ENCODE measurements at regions not wholly inside any gene's neighbourhood (a gene's known extent, or its start where the extent isn't known, plus 50 kb on each side); places are given as distances from the start of the nearest gene placed in this dataset.

DNA sequence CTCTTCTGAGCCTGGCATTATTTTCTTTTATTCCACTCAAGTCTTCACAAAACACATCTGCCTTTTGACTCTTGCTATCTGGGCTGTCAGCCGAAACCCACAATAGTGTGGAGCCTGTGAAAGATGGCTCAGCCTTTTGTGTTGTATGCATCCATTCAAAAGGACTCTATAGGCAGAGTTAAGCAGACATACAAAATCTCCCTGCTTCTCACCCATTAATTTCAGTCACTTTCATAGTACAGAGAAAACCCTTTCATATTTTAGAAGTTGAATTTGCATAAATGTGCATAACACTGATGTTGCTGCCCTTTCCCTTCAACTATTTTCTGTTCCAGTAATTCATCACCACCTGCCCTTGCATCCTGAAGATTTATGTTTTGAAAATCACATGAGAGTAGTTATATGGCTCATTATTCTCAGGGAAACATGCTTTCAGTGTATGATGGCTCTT lies 154.6 kb downstream of the EVA1A start:
- ChIA-PET POLR2A (no interaction called here), CTCF (no interaction called here)
- peak overlapping the region; percentile 86; the same call in 1 of the 2 replicates for H3K27ac Mint-ChIP-seq
- H3K4me3 Mint-ChIP-seq: no peak overlapping the region
- H3K27me3 Mint-ChIP-seq (ENCODE audit: low read depth): no peaks in the 10 kb centered on the region; the same call in 1 of the 2 replicates
- ATAC-seq (peak; percentile 59), DNase-seq (ENCODE audit: low spot score) (no peak)
- no peak for TF ChIP-seq CBFB (CRISPR knock-in tag; IDR thresholded peaks at IDR 0.05; ENCODE audit: low read depth)
- no peak for TF ChIP-seq OVOL2 (CRISPR knock-in tag; IDR thresholded peaks at IDR 0.05; ENCODE audit: borderline replicate concordance)
- TF ChIP-seq, protein P1, sequence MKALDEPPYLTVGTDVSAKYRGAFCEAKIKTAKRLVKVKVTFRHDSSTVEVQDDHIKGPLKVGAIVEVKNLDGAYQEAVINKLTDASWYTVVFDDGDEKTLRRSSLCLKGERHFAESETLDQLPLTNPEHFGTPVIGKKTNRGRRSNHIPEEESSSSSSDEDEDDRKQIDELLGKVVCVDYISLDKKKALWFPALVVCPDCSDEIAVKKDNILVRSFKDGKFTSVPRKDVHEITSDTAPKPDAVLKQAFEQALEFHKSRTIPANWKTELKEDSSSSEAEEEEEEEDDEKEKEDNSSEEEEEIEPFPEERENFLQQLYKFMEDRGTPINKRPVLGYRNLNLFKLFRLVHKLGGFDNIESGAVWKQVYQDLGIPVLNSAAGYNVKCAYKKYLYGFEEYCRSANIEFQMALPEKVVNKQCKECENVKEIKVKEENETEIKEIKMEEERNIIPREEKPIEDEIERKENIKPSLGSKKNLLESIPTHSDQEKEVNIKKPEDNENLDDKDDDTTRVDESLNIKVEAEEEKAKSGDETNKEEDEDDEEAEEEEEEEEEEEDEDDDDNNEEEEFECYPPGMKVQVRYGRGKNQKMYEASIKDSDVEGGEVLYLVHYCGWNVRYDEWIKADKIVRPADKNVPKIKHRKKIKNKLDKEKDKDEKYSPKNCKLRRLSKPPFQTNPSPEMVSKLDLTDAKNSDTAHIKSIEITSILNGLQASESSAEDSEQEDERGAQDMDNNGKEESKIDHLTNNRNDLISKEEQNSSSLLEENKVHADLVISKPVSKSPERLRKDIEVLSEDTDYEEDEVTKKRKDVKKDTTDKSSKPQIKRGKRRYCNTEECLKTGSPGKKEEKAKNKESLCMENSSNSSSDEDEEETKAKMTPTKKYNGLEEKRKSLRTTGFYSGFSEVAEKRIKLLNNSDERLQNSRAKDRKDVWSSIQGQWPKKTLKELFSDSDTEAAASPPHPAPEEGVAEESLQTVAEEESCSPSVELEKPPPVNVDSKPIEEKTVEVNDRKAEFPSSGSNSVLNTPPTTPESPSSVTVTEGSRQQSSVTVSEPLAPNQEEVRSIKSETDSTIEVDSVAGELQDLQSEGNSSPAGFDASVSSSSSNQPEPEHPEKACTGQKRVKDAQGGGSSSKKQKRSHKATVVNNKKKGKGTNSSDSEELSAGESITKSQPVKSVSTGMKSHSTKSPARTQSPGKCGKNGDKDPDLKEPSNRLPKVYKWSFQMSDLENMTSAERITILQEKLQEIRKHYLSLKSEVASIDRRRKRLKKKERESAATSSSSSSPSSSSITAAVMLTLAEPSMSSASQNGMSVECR (CRISPR knock-in tag; IDR thresholded peaks at IDR 0.05; ENCODE audit: borderline replicate concordance): no peak
- TF ChIP-seq CTCF (IDR thresholded peaks at IDR 0.05): no peak
- no peak for TF ChIP-seq ZBTB21 (CRISPR knock-in tag; IDR thresholded peaks at IDR 0.05; ENCODE audit: borderline replicate concordance)
- no peak for TF ChIP-seq ELF4 (CRISPR knock-in tag; IDR thresholded peaks at IDR 0.05; ENCODE audit: low read depth)
- TF ChIP-seq FOXK1 (CRISPR knock-in tag; IDR thresholded peaks at IDR 0.05): no peak
- no peak for TF ChIP-seq TEAD1 (CRISPR knock-in tag; IDR thresholded peaks at IDR 0.05)
- TF ChIP-seq NR1H2 (CRISPR knock-in tag; IDR thresholded peaks at IDR 0.05): no peak
- no peak for TF ChIP-seq TEAD4 (CRISPR knock-in tag; IDR thresholded peaks at IDR 0.05)
- TF ChIP-seq FOXP4 (CRISPR knock-in tag; IDR thresholded peaks at IDR 0.05): no peak
- no peak for TF ChIP-seq CREB1 (CRISPR knock-in tag; IDR thresholded peaks at IDR 0.05)
- TF ChIP-seq E2F4 (CRISPR knock-in tag; IDR thresholded peaks at IDR 0.05; ENCODE audit: borderline replicate concordance, low read depth): no peak
- TF ChIP-seq ZNF317 (CRISPR knock-in tag; IDR thresholded peaks at IDR 0.05; ENCODE audit: borderline replicate concordance, low read depth): no peak
- TF ChIP-seq, protein P2, sequence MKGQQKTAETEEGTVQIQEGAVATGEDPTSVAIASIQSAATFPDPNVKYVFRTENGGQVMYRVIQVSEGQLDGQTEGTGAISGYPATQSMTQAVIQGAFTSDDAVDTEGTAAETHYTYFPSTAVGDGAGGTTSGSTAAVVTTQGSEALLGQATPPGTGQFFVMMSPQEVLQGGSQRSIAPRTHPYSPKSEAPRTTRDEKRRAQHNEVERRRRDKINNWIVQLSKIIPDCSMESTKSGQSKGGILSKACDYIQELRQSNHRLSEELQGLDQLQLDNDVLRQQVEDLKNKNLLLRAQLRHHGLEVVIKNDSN (CRISPR knock-in tag; IDR thresholded peaks at IDR 0.05): no peak
- peaks cover 12% of the 10 kb centered on the region for H3K9me3 Mint-ChIP-seq
- H3K4me1 Mint-ChIP-seq: peaks cover 37% of the 10 kb centered on the region
- H3K36me3 Mint-ChIP-seq: peaks cover 8% of the 10 kb centered on the region; the same call in 1 of the 2 replicates

GRCh38 chr2:75405000-75405399 lies 155.7 kb downstream of the EVA1A start:
- H3K4me1 Mint-ChIP-seq: peaks cover 37% of the 10 kb centered on the region
- peaks cover 2% of the 10 kb centered on the region; the same call in 1 of the 2 replicates for H3K36me3 Mint-ChIP-seq
- no peaks in the 10 kb centered on the region for H3K27me3 Mint-ChIP-seq (ENCODE audit: low read depth)
- ChIA-PET POLR2A (no interaction called here), CTCF (interaction anchor here (0.7 to 1.1 kb wide), 3 partner anchors 14 to 223 kb away, joined by 3 to 4 read pairs (median 3); no protein-coding TSS in a partner anchor)
- ATAC-seq (no peak), DNase-seq (ENCODE audit: low spot score) (no peak)
- H3K9me3 Mint-ChIP-seq: peaks cover 3% of the 10 kb centered on the region
- H3K4me3 Mint-ChIP-seq: no peak overlapping the region
- no peak overlapping the region for H3K27ac Mint-ChIP-seq
- no peak for TF ChIP-seq ZNF219 (CRISPR knock-in tag; IDR thresholded peaks at IDR 0.05; ENCODE audit: borderline replicate concordance)
- TF ChIP-seq NR3C1 (CRISPR knock-in tag; conservative IDR thresholded peaks at IDR 0.05; ENCODE audit: low read depth): no peak
- TF ChIP-seq ZNF121 (CRISPR knock-in tag; IDR thresholded peaks at IDR 0.05): no peak
- TF ChIP-seq SMAD3 (CRISPR knock-in tag; IDR thresholded peaks at IDR 0.05; ENCODE audit: borderline replicate concordance): no peak
- no peak for TF ChIP-seq JUN (CRISPR knock-in tag; IDR thresholded peaks at IDR 0.05)
- no peak for TF ChIP-seq ZNF512 (CRISPR knock-in tag; IDR thresholded peaks at IDR 0.05; ENCODE audit: borderline replicate concordance)
- TF ChIP-seq ZNF317 (CRISPR knock-in tag; IDR thresholded peaks at IDR 0.05; ENCODE audit: borderline replicate concordance, low read depth): no peak
- TF ChIP-seq, protein P2 (CRISPR knock-in tag; IDR thresholded peaks at IDR 0.05): no peak
- no peak for TF ChIP-seq E2F4 (CRISPR knock-in tag; IDR thresholded peaks at IDR 0.05; ENCODE audit: borderline replicate concordance, low read depth)
